Heart left ventricle (tissue), 16 donors: ENCODE measurements at regions not wholly inside any gene's neighbourhood (a gene's known extent, or its start where the extent isn't known, plus 50 kb on each side); places are given as distances from the start of the nearest gene placed in this dataset.

ENCODE experiments used
- ATAC-seq, 4 donors: fragments of 200-7000 bp; cut with Tn5 transposase; one replicate each; pipeline ENCODE4 v1.9.1; 2020 to 2022; ENCODE audit warnings: moderate library complexity in 4 of 4, mild to moderate bottlenecking in 3 of 4, moderate number of reproducible peaks in 1 of 4
- DNase-seq, 5 donors: peaks; one replicate each; pipeline ENCODE4 v3.0.0-alpha.2; 2020
- H3K27ac ChIP-seq, 12 donors: fragments of 200-600 bp; sonication (generic) in 4 of 12; one replicate each; pipeline versions ENCODE4 v1.5.0 to v1.8.0; 2016 to 2022; ENCODE audit warnings: mild to moderate bottlenecking in 2 of 12
- H3K27me3 ChIP-seq, 9 donors: fragments of 200-600 bp; sonication (generic) in 2 of 9; one replicate each; pipeline versions ENCODE4 v1.5.1 to v1.8.0; 2016 to 2022; ENCODE audit warnings: mild to moderate bottlenecking in 3 of 9
- H3K36me3 ChIP-seq, 9 donors: fragments of 200-600 bp; sonication (generic) in 2 of 9; one replicate each; pipeline versions ENCODE4 v1.5.0 to v1.8.0; 2018 to 2022; ENCODE audit warnings: mild to moderate bottlenecking in 2 of 9
- H3K4me1 ChIP-seq, 12 donors: fragments of 200-600 bp; sonication (generic) in 4 of 12; one replicate each; pipeline versions ENCODE4 v1.5.0 to v1.8.0; 2016 to 2022; ENCODE audit warnings: mild to moderate bottlenecking in 3 of 12
- H3K4me3 ChIP-seq, 12 donors: fragments of 200-600 bp; sonication (generic) in 4 of 12; one replicate each; pipeline versions ENCODE4 v1.5.0 to v1.8.0; 2017 to 2022; ENCODE audit warnings: mild to moderate bottlenecking in 9 of 12, moderate library complexity in 4 of 12
- H3K9me3 ChIP-seq, 12 donors: fragments of 200-600 bp; sonication (generic) in 4 of 12; one replicate each; pipeline versions ENCODE4 v1.5.0 to v1.8.0; 2016 to 2022; ENCODE audit warnings: mild to moderate bottlenecking in 1 of 12
- CTCF ChIP-seq, 12 donors: fragments of 200-600 bp; sonication (generic) in 4 of 12; IDR thresholded peaks; one replicate each; pipeline versions ENCODE4 v1.5.0 to v1.8.0; 2018 to 2022; ENCODE audit warnings: antibody characterized with exemption in 12 of 12, mild to moderate bottlenecking in 5 of 12
- POLR2A ChIP-seq, 2 donors: fragments of 450-650 bp; IDR thresholded peaks; one replicate each; pipeline ENCODE4 v1.6.1; 2017; ENCODE audit warnings: antibody characterized with exemption in 2 of 2, mild to moderate bottlenecking in 2 of 2, moderate library complexity in 2 of 2
- WGBS, 4 donors: extraction: QIAGEN DNeasy Blood & Tissue Kit in 2 of 4; methylation state at CpG; one replicate each; pipeline versions ENCODE4 v1.1.5 to v1.1.7; 2013 to 2018; 5-methylcytosine and 5-hydroxymethylcytosine counted together
- intact Hi-C, 10 donors: fragments of 100-400 bp; cut with DNase I; formaldehyde crosslinking; loops; one replicate each; pipeline versions ENCODE4 v1.11.1 to v1.14.2; 2022
- donor health status: ischemic (EF 13 %, LVEDD 7.1; RV severe dilation, severe dysfunction).
- donor health status: healthy with polysubstance abuse.
- donor health status: DM: no; HTN: yes; CAD: no.
- donor health status: DM: no; HTN: no; CAD: no.
- donor health status: ischemic (EF 25% LVEDD 6.9; RV normal size, moderate dysfunction).
- donor health status: ischemic (EF 25% LVEDD 5.7; RV mildly dilated, moderate dysfunction).
- donor health status: healthy.
- donor health status: DM: yes; HTN: yes; CAD: no.
- donor health status: ischemic (EF 35%, LVEDD 5.7; RV mildly dilated, moderate dysfunction).
- donor health status: nonischemic (EF 11% LVEDD 7.7; RV severe dilation, severe dysfunction).
- donor health status: DM: yes; HTN: yes; CAD: no.
- donor health status: PGD.
- donor health status: ischemic (EF 29% LVEDD 5.4; RV normal size, mild dysfunction).
- donor health status: nonischemic (EF 23%, LVEDD 6.1; RV moderate dilation, normal function).

GRCh38 chr1:98467122-98467521 lies 194.4 kb upstream of the SNX7 start:
- ATAC-seq: no peak
- no peaks in the 10 kb centered on the region for H3K27me3 ChIP-seq
- H3K4me1 ChIP-seq: no peaks in the 10 kb centered on the region
- H3K4me3 ChIP-seq: no peak overlapping the region
- intact Hi-C loops: loop anchor here in 2 of 10 donors (5.0 to 10.0 kb wide), 2 partner anchors 412 to 415 kb away; no protein-coding TSS in a partner anchor
- no peak for DNase-seq
- TF ChIP-seq POLR2A (IDR thresholded peaks at IDR 0.05) (no peak), CTCF (IDR thresholded peaks at IDR 0.05) (no peak)
- H3K27ac ChIP-seq: no peak overlapping the region
- H3K9me3 ChIP-seq: no peaks in the 10 kb centered on the region
- H3K36me3 ChIP-seq: no peaks in the 10 kb centered on the region

DNA sequence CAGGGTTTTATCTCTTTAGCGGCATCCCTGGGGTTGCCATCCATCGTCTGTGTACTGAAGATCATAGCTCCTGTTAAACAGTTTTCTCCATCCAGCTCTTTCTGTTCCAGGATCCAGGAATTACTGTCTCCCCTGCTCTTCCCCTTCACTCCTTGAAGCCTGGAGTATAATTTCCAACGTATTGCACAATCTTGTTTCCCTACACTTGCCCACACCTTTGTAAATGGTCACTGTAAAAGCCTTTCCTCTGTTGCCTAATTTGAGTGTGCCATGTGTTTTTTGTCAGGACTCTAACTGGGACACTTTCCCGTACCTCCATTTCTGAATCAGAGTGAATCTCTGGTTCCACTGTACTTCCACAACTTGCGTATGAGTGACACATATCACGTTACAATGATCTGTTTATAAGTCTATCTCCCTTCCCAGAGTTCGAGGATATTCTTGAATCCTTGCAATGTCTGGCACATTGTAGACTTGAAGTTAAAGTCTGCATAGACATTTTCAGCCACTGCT lies 199.6 kb upstream of the SNX7 start:
- Histone ChIP-seq H3K27ac (no peak overlapping the region), H3K4me1 (no peaks in the 10 kb centered on the region), H3K27me3 (no peaks in the 10 kb centered on the region), H3K36me3 (no peaks in the 10 kb centered on the region), H3K4me3 (no peak overlapping the region), H3K9me3 (no peaks in the 10 kb centered on the region)
- no peak for TF ChIP-seq CTCF (IDR thresholded peaks at IDR 0.05)
- TF ChIP-seq POLR2A (IDR thresholded peaks at IDR 0.05): no peak
- intact Hi-C loops: loop anchor here in 2 of 10 donors (5.0 to 10.0 kb wide), 2 partner anchors 407 to 450 kb away; no protein-coding TSS in a partner anchor
- WGBS, 4 donors: 77 to 82% (median 80%) methylated on average over 7 of the region's 7 CpGs
- ATAC-seq: no peak
- DNase-seq: no peak

- Histone ChIP-seq H3K4me3 (no peak overlapping the region), H3K4me1 (no peaks in the 10 kb centered on the region), H3K36me3 (no peaks in the 10 kb centered on the region), H3K27me3 (peaks cover 0 to 5% (median 0%) of the 10 kb centered on the region in 9 donors), H3K9me3 (no peaks in the 10 kb centered on the region), H3K27ac (no peak overlapping the region)
- intact Hi-C loops: loop anchor here in 2 of 10 donors (5.0 to 10.0 kb wide), 2 partner anchors 405 to 448 kb away; no protein-coding TSS in a partner anchor
- DNase-seq (no peak), ATAC-seq (no peak)
- TF ChIP-seq POLR2A (IDR thresholded peaks at IDR 0.05) (no peak), CTCF (IDR thresholded peaks at IDR 0.05) (no peak)
- WGBS, 4 donors: 14 to 23% (median 19%) methylated on average over 1 of the region's 1 CpG
Observed at GRCh38 chr1:98460136-98460535, 201.4 kb upstream of the SNX7 start.

GRCh38 chr1:98459486-98459870 lies 202.0 kb upstream of the SNX7 start:
- Histone ChIP-seq H3K36me3 (no peaks in the 10 kb centered on the region), H3K4me1 (no peaks in the 10 kb centered on the region), H3K9me3 (no peaks in the 10 kb centered on the region), H3K4me3 (no peak overlapping the region), H3K27ac (no peak overlapping the region), H3K27me3 (peaks cover 0 to 6% (median 0%) of the 10 kb centered on the region in 9 donors)
- no peak for TF ChIP-seq CTCF (IDR thresholded peaks at IDR 0.05)
- no peak for TF ChIP-seq POLR2A (IDR thresholded peaks at IDR 0.05)
- intact Hi-C loops: no loop called here
- no peak for ATAC-seq
- WGBS, 4 donors: 85 to 94% (median 89%) methylated on average over 2 of the region's 2 CpGs
- DNase-seq: no peak
